ENCODE measurements at regions not wholly inside any gene's neighbourhood (a gene's known extent, or its start where the extent isn't known, plus 50 kb on each side); places are given as distances from the start of the nearest gene placed in this dataset.

GRCh38 chr10:25852364-25852941 is 81.6 kb upstream of the MYO3A start:
- no peak for TF ChIP-seq CTCF (IDR thresholded peaks at IDR 0.05)
- TF ChIP-seq POLR2A (IDR thresholded peaks at IDR 0.05): no peak
